ENCODE measurements at regions not wholly inside any gene's neighbourhood (a gene's known extent, or its start where the extent isn't known, plus 50 kb on each side); places are given as distances from the start of the nearest gene placed in this dataset.
A peak's percentile ranks its signal among the peaks of the same experiment; 100 is the strongest.

DNA sequence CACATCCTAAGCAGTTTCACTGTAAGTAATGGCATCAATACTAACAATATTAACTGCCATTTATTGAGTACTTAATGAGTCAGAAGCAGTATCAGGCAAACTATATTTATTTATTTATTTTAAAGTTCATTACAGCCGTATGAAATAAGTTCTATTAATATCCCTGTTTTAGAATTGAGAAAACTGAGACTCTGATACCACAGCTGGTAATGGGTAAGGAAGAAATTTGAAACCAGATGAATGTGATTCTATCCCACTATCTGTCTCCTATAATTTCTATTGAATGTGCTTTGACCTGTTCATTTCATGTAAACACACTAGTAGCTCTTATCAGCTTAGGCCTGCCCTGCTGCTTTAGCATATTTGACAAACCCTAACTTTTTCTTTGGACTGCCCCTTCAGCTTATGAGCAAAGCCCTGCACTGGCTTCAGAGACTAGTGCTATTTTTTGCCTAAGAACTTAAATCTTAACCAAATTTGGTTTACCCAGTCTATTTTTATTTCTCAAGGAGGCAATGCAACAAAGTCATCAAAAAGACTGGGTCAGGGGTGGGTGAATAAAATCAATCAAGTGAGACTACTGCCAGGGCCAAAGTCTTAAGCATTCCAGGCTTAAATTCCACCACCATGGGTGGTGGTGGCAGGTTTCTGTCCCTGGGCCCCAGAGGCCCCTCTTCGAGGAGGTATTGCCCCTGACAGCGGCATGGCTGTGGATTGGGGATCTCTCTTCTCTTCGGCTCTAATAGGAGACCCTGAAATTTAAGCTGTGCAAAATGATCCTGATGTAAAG, 143.4 kb downstream of the DLEU7 start:
- no peak for DNase-seq

GRCh38 chr13:50700664-50701305, 142.7 kb downstream of the DLEU7 start:
- no peak for DNase-seq

DNA sequence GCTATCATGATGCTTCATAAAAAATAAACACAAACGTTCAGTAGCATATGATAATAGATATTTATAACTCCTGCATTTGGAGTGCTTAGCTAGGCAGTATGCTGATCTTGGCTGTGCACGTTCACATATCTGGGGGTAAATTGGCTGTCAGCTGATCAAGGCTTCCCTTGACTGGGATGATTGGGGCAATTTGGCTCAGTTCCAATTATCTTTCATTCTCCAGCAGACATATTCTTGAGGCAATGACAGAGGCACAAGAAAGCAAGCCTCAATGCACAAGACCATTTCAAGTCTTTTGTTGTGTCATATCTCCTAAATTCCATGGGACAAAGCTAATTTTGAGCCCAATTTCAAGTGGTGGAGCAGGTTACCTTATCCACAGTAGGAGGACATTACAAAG, 142.0 kb downstream of the DLEU7 start:
- DNase-seq: no peak

DNA sequence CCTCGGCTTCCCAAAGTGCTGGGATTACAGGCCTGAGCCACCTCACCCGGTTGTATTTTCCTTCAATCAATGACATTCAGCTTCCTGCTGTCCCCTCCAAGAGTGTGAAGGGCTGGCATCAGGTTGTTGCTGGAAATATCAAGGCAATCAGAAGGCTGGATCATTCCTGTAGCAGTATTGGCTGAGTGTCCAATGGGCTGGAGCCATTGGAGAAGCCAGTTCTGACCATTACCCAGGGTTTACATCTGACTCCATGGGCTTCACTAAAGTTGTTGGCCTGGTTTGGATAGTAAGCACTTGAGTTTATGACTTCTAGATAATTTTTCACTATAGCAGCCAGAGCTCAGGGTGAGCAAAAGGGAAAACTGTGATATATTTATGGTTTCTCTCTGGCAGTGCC, 137.0 kb downstream of the DLEU7 start:
- no peak for DNase-seq

DNA sequence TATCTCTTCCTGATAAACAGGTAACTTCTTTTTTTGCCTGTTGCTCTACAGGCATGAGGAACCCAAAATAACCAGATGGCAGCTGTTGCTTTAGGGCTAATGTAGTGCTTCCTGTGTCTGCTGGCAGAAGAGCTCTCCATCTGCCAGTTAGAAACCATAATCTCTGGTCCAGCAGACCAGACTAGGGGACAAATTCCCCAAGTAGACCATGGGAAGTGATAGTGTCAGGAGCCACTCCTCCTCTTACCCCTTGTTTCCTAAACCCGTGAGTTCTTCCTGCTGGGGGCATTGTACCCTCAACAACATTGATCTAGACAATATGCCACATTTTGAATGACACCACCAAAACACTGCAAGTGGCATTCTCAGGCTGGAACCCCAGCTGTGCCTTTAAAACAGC, 135.9 kb downstream of the DLEU7 start:
- DNase-seq: no peak

DNA sequence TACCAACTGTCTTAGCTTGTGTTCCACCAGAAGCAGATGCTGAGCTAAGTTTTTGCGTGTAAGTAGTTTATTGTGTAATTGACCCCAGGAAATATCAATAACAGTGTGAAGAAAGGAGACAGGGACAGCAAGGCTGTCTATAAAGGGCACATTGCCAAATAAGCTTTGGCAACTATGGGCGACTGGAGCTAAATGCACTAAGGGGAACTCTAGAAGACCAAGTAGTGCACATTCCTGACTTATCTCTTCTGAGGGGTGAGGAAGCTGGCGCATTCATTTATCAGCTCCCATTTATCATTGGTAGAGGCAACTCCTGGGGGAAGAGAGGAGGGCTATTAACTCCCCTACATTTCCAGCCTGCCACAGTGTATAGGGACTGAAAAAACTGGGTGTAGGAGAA, 135.0 kb downstream of the DLEU7 start:
- DNase-seq: peak; percentile 3 to 42

DNA sequence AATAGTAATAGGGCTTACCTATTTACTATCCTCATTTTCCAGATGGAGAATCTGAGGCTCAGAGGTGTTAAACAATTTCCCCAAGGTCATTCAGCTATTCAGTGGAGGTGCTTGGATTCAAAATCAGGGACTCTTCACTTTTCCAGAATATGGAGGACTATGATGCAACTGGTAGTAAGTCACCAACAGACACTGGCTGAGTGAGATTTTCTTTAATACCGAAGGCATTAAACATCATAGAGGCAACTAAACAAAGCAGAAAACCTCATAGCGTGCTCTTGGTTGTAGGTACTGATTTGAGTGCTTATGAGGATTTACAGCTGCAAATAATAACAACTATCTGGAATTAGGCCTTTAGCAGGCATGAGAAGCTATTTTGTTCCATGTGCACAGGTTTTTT, 134.4 kb downstream of the DLEU7 start:
- no peak for DNase-seq

DNA sequence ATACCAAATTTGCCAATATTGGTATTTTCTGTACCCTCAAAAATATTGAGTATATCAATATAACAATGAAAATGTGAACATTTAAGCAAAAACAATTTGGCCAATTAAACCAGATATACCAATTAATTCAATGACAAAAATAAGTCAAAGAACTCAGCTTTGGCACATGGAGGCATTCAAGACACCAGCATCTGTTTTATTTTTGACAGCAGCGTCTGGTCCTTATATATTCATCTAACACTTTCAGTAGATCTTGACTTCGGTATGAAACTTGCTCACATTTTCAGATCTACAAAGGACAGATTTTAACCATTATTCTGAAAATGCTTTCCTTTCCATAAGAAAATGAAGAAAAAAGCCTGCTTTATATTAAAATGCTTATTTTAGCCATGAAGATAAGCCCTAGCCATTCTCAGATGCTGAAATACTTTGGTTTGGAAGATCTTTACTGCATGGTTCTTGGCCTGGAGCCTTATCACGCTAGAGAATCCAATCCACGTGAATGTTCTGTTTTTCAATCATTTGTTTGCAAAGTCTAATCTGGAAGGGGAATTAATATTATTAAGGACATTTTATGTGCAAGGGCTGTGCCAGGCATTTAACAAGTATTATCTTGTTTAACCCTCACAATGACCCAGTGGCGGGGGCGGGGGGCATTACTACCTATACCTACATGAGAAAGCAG, 132.2 kb downstream of the DLEU7 start:
- no peak for DNase-seq

GRCh38 chr13:50711996-50712395, 131.5 kb downstream of the DLEU7 start:
- peak in 1 of 2 donors; percentile 17 for DNase-seq

DNA sequence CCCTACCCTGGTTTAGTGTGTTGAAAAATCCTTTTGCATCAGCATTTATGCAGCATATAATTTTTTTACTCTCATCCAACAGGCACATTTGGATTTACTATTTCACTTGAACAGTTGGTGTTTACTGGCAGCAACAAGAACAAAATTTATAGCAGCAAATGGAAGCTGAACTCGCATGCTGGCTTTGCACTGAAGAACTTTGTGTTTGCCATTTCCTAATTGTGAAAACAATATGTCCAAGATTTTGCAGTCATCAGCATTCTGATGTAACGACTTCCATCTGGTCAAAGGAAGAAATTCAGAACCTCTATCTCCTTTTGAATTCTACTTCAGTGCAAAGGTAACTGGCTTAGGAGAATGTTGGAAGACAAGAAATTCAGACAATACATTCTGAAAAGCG, 131.0 kb downstream of the DLEU7 start:
- peak in 1 of 2 donors; percentile 16 for DNase-seq

- no peak for DNase-seq
Observed at GRCh38 chr13:50712881-50713280, 130.6 kb downstream of the DLEU7 start.

- peak; percentile 88 to 97 for DNase-seq
Observed at GRCh38 chr13:50713523-50714248, 129.8 kb downstream of the DLEU7 start.

DNA sequence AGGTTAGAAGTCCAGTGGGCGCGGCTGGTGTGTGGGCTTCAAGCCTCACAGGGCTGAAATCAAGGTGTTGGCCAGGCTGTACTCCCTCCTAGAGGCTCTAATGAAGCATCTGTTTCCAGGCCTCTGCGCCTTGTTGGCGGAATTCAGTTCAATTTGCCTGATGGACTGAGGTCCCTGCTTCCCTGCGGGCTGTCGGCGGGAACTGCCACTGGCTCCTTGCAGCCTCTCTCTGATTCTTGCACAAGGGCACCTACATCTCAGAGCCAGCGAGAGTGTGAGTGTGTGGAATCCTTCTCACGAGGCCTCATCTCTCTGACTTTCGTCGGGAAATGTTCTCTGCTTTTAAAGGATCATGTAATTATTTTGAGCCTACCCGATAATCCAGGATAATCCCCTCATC, 128.6 kb downstream of the DLEU7 start:
- peak; percentile 22 to 28 for DNase-seq

GRCh38 chr13:50715402-50716146, 127.9 kb downstream of the DLEU7 start:
- DNase-seq: peak; percentile 86 to 90

GRCh38 chr13:50720861-50721671, 122.4 kb downstream of the DLEU7 start:
- peak in 1 of 2 donors; percentile 75 for DNase-seq

GRCh38 chr13:50721672-50721992, 121.9 kb downstream of the DLEU7 start:
- DNase-seq: peak; percentile 67 to 74

GRCh38 chr13:50722440-50723125, 120.9 kb downstream of the DLEU7 start:
- DNase-seq: no peak

DNA sequence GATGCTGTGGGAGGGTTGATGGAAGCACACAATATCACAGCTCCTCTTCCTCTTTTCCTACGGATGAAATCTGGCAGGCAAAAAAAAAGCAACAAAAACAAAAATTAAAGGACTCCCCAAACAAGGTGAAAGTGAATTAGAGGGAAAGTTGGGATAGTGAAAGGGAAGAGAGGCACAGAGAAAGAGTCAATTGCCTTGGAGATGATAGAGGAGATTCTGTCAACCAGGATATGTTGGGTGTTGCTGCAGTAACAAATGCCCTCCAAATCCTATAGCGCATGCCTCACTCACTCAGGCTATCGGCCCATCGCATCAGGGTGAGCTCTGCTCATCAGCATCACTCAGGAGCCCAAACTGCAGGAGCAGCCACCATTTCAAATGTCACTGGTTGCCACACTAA, 119.1 kb downstream of the DLEU7 start:
- DNase-seq: no peak

GRCh38 chr13:50724913-50725312, 118.6 kb downstream of the DLEU7 start:
- no peak for DNase-seq

DNA sequence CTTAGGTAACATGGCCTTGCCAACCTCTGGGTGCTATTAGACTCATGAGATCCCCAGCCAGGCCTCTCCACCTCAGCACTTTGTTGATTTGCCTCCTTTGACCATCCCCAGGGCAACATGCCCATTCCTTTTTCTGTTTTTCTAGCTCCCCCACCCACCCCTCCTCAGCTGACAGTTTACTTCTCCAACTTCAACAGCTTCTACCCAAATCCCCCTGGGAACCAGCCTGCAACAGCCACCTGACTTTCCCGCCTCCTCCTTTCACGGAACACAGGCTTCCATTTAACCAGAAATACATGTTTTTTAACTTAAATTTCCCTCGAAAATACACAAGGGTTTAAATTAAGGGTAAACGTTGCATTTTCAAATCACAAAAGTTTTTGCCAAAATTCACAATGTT, 117.3 kb downstream of the DLEU7 start:
- peak in 1 of 2 donors; percentile 4 for DNase-seq

- DNase-seq: no peak
Observed at GRCh38 chr13:50729177-50729576, 114.3 kb downstream of the DLEU7 start.

Data from inflammatory macrophage treated with lipopolysaccharide for 1 hour (primary cell).